B cell (primary cell): ENCODE measurements at regions not wholly inside any gene's neighbourhood (a gene's known extent, or its start where the extent isn't known, plus 50 kb on each side); places are given as distances from the start of the nearest gene placed in this dataset.

Experiments used
- ATAC-seq: fragments of 200-7000 bp; cut with Tn5 transposase; one replicate; pipeline ENCODE4 v1.10.0; 2021; ENCODE audit warnings: low read depth, mild to moderate bottlenecking, moderate number of reproducible peaks, moderate library complexity
- CTCF ChIA-PET: fragments of 350-600 bp; sonication (Branson Sonifier 250); formaldehyde crosslinking; loops from one replicate; lab custom pipeline; 2021; ENCODE audit warnings: antibody characterized with exemption, inconsistent platforms; lab: Charles Lee
- POLR2A ChIA-PET: fragments of 350-600 bp; sonication (Branson Sonifier 250); formaldehyde crosslinking; loops from one replicate; lab custom pipeline; 2021; ENCODE audit warnings: antibody characterized with exemption; lab: Charles Lee
- DNase-seq: peaks from one replicate; pipeline ENCODE4 v3.0.0; 2013
- H2AFZ ChIP-seq: 2 replicates; pipeline ENCODE4 v1.6.1; 2012; ENCODE audit warnings: mild to moderate bottlenecking, low read depth, low read length; ENCODE audit not compliant: insufficient read depth, poor library complexity, severe bottlenecking
- H3K27ac ChIP-seq, 2 donors: 1 replicate in 1 of 2; 2 replicates in 1 of 2; pipeline ENCODE4 v1.5.1; 2012 to 2013; ENCODE audit warnings: low read length in 2 of 2, mild to moderate bottlenecking in 2 of 2, moderate library complexity in 1 of 2
- H3K27me3 ChIP-seq, 4 experiments: fragments of 200-600 bp in 1 of 4; sonication (generic) in 1 of 4; replicated peaks in 1 of 4; 1 replicate in 2 of 4; 2 replicates in 2 of 4; pipeline versions ENCODE4 v1.6.1 to v1.7.0; 2013 to 2016; ENCODE audit warnings: low read length in 3 of 4, mild to moderate bottlenecking in 2 of 4, mixed read lengths in 1 of 4, moderate library complexity in 1 of 4; ENCODE audit not compliant: insufficient read depth in 4 of 4, control insufficient read depth in 3 of 4; ENCODE audit errors: control extremely low read depth in 1 of 4
- H3K36me3 ChIP-seq, 2 experiments: replicated peaks in 1 of 2; 1 replicate in 1 of 2; 2 replicates in 1 of 2; pipeline versions ENCODE4 v1.6.1 to v1.7.1; 2013; ENCODE audit warnings: low read length in 1 of 2; ENCODE audit not compliant: insufficient read depth in 2 of 2, control insufficient read depth in 1 of 2; ENCODE audit errors: control extremely low read depth in 1 of 2, extremely low read depth in 1 of 2
- H3K4me1 ChIP-seq, 2 donors: fragments of 200-600 bp in 1 of 2; sonication (generic) in 1 of 2; 1 replicate in 1 of 2; 2 replicates in 1 of 2; pipeline versions ENCODE4 v1.5.1 to v1.6.1; 2013 to 2017; ENCODE audit warnings: low read length in 2 of 2; ENCODE audit not compliant: control insufficient read depth in 2 of 2, insufficient read depth in 2 of 2
- H3K4me2 ChIP-seq: replicated peaks from 2 replicates; pipeline ENCODE3; 2012; ENCODE audit warnings: mild to moderate bottlenecking, low read depth, low read length; ENCODE audit not compliant: poor library complexity, severe bottlenecking
- H3K4me3 ChIP-seq, 5 experiments: fragments of 200-600 bp in 1 of 5; sonication (generic) in 1 of 5; 1 replicate in 3 of 5; 2 replicates in 2 of 5; pipeline versions ENCODE4 v1.5.1 to v1.7.0; 2011 to 2016; ENCODE audit warnings: low read length in 4 of 5, mild to moderate bottlenecking in 4 of 5, low read depth in 2 of 5, control low read depth in 1 of 5, moderate library complexity in 1 of 5; ENCODE audit not compliant: insufficient read depth in 1 of 5; ENCODE audit errors: control extremely low read depth in 1 of 5, extremely low read depth in 1 of 5
- H3K79me2 ChIP-seq: fragments of 200-600 bp; sonication (generic); one replicate; pipeline ENCODE4 v1.6.0; 2016; ENCODE audit warnings: low read length; ENCODE audit not compliant: control insufficient read depth, insufficient read depth
- H3K9ac ChIP-seq: fragments of 200-600 bp; sonication (generic); 2 replicates; pipeline ENCODE4 v1.6.1; 2017; ENCODE audit warnings: mild to moderate bottlenecking, low read length, moderate library complexity
- H3K9me3 ChIP-seq, 3 donors: one replicate each; pipeline versions ENCODE4 v1.6.1 to v1.7.1; 2013; ENCODE audit warnings: low read length in 2 of 3; ENCODE audit not compliant: control insufficient read depth in 2 of 3, insufficient read depth in 1 of 3; ENCODE audit errors: control extremely low read depth in 1 of 3
- H4K20me1 ChIP-seq: 2 replicates; pipeline ENCODE4 v1.6.0; 2012; ENCODE audit warnings: mild to moderate bottlenecking, low read length; ENCODE audit not compliant: insufficient read depth, control insufficient read depth, poor library complexity, severe bottlenecking
- H3K27ac Mint-ChIP-seq: one replicate; pipeline ENCODE4 v1.8.0; 2021; ENCODE audit warnings: mixed read lengths
- H3K27me3 Mint-ChIP-seq: one replicate; pipeline ENCODE4 v1.8.0; 2021; ENCODE audit warnings: mixed read lengths
- H3K4me1 Mint-ChIP-seq: one replicate; pipeline ENCODE4 v1.8.0; 2021; ENCODE audit warnings: mixed read lengths
- H3K4me3 Mint-ChIP-seq: one replicate; pipeline ENCODE4 v1.8.0; 2021; ENCODE audit warnings: mixed read lengths
- H3K9me3 Mint-ChIP-seq: one replicate; pipeline ENCODE4 v1.8.0; 2022; ENCODE audit warnings: mixed read lengths; ENCODE audit not compliant: insufficient read depth
- EZH2 ChIP-seq: IDR thresholded peaks from 2 replicates; pipeline ENCODE4 v1.6.1; 2012; ENCODE audit warnings: borderline replicate concordance, low read depth, mild to moderate bottlenecking, moderate library complexity, low read length; ENCODE audit not compliant: insufficient read depth, poor library complexity, severe bottlenecking
- WGBS: methylation state at CpG from one replicate; pipeline ENCODE4 v1.1.5; 2013; ENCODE audit warnings: missing lambda C conversion rate; ENCODE audit not compliant: insufficient coverage; 5-methylcytosine and 5-hydroxymethylcytosine counted together
- intact Hi-C: fragments of 100-400 bp; cut with micrococcal nuclease; formaldehyde crosslinking; loops from one replicate; pipeline ENCODE4 v1.10.0; 2022
- TF ChIP-seq, protein P1 (sequence below): fragments of 200-600 bp; IDR thresholded peaks from one replicate; pipeline ENCODE4 v1.8.0; 2022; ENCODE audit warnings: antibody characterized with exemption, mild to moderate bottlenecking

DNA sequence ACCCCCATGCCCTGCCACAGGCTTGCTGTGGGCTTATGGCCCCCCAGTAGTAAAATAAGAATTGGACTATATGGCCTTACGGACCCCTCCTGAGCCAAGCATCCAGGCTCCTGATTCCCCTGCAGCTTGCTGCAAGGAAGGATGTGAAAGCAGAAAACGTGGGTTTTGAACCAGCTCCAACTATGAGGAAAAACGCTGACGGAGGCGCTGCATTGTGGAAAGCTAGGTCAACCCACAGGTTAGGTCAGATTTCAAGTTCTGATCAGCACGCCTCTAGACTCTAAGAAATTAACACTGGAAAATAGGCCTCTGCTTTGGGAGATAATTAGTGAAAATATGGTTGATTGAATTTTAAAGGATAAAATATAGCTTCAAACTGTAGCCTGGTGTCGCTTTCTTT lies 195.4 kb upstream of the HES1 start:
- ATAC-seq (no peak), DNase-seq (no peak)
- Histone ChIP-seq H3K9ac (no peak overlapping the region), H3K27me3 (peaks cover 0 to 3% (median 1%) of the 10 kb centered on the region in 4 experiments), H3K9me3 (no peaks in the 10 kb centered on the region), H3K27ac (no peak overlapping the region), H2AFZ (no peak overlapping the region), H3K4me1 (no peaks in the 10 kb centered on the region), H3K4me2 (no peak overlapping the region), H3K79me2 (no peaks in the 10 kb centered on the region), H4K20me1 (no peaks in the 10 kb centered on the region), H3K4me3 (no peak overlapping the region), H3K36me3 (no peaks in the 10 kb centered on the region)
- no peak overlapping the region for H3K4me3 Mint-ChIP-seq
- 85% methylated on average over 6 of the region's 7 CpGs for WGBS
- H3K9me3 Mint-ChIP-seq = no peaks in the 10 kb centered on the region
- peaks cover 5% of the 10 kb centered on the region for H3K27me3 Mint-ChIP-seq
- H3K27ac Mint-ChIP-seq = no peak overlapping the region
- ChIA-PET CTCF (no interaction called here), POLR2A (no interaction called here)
- no peaks in the 10 kb centered on the region for H3K4me1 Mint-ChIP-seq
- intact Hi-C loops = no loop called here
- TF ChIP-seq, protein P1, sequence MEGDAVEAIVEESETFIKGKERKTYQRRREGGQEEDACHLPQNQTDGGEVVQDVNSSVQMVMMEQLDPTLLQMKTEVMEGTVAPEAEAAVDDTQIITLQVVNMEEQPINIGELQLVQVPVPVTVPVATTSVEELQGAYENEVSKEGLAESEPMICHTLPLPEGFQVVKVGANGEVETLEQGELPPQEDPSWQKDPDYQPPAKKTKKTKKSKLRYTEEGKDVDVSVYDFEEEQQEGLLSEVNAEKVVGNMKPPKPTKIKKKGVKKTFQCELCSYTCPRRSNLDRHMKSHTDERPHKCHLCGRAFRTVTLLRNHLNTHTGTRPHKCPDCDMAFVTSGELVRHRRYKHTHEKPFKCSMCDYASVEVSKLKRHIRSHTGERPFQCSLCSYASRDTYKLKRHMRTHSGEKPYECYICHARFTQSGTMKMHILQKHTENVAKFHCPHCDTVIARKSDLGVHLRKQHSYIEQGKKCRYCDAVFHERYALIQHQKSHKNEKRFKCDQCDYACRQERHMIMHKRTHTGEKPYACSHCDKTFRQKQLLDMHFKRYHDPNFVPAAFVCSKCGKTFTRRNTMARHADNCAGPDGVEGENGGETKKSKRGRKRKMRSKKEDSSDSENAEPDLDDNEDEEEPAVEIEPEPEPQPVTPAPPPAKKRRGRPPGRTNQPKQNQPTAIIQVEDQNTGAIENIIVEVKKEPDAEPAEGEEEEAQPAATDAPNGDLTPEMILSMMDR = no peak
- TF ChIP-seq EZH2 = no peak

DNA sequence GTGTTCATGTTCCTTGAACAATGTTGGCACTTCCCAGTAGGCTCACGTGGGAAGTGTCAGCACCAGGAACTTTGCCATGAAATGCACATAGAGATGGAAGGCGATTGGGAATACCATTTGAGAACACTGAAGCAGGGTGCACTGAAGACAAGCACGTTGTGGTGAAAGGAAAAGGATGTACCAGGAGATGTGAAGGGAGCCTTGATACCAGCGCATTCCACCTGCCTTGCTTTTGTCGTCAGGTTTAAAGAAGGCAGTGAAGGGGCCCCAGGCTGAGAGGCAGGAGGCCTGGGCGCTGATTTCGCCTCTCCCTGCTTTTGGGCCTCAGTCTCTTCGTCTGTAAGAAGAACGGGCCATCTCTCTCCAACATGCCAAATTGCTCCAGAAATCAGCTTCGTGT lies 194.5 kb upstream of the HES1 start:
- Mint-ChIP-seq H3K27me3 (peaks cover 13% of the 10 kb centered on the region), H3K9me3 (no peaks in the 10 kb centered on the region), H3K4me3 (no peak overlapping the region), H3K4me1 (no peaks in the 10 kb centered on the region), H3K27ac (no peak overlapping the region)
- no peak for ATAC-seq
- Histone ChIP-seq H3K4me3 (no peak overlapping the region), H3K27me3 (peaks cover 0 to 6% (median 1%) of the 10 kb centered on the region in 4 experiments), H3K4me1 (no peaks in the 10 kb centered on the region), H2AFZ (no peak overlapping the region), H3K4me2 (no peak overlapping the region), H3K36me3 (no peaks in the 10 kb centered on the region), H3K79me2 (no peaks in the 10 kb centered on the region), H4K20me1 (no peaks in the 10 kb centered on the region), H3K9me3 (no peaks in the 10 kb centered on the region), H3K27ac (no peak overlapping the region), H3K9ac (no peak overlapping the region)
- intact Hi-C loops = no loop called here
- ChIA-PET POLR2A (no interaction called here), CTCF (no interaction called here)
- TF ChIP-seq EZH2 = no peak
- TF ChIP-seq, protein P1 = no peak
- WGBS = 98% methylated on average over 10 of the region's 10 CpGs
- DNase-seq = no peak
